ENCODE measurements at regions not wholly inside any gene's neighbourhood (a gene's known extent, or its start where the extent isn't known, plus 50 kb on each side); places are given as distances from the start of the nearest gene placed in this dataset.

DNA sequence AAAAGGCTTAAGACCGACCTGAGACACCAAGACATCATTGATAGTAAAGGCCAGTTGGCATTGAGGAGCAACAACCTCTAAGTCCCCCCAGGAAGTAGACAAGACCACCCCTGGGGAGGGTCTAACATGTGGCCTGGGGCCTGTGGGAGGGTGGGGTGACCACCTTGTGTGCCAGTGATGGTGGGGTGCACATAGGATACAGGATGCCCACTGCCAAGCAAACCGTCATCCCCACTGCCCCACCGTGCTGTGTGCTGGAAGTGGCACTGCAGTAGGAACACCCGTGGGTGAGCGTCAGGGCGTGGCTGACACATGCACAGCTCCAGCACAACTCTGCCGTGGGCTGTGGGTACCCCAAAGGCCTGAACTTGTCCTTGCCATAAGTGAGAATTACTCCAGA is 84.3 kb upstream of the LGALSL start:
- DNase-seq (ENCODE audit: low spot score): no peak

GRCh38 chr2:64371727-64372126 is 82.2 kb upstream of the LGALSL start:
- peak; percentile 83 for DNase-seq (ENCODE audit: low spot score)

- DNase-seq (ENCODE audit: low spot score): no peak
These were observed 79.3 kb upstream of the LGALSL start for GRCh38 chr2:64374686-64375085.

GRCh38 chr2:64376926-64377325 is 77.0 kb upstream of the LGALSL start:
- no peak for DNase-seq (ENCODE audit: low spot score)

- DNase-seq (ENCODE audit: low spot score): no peak
These were observed 74.8 kb upstream of the LGALSL start for GRCh38 chr2:64379186-64379585.

GRCh38 chr2:64380853-64381527 is 73.0 kb upstream of the LGALSL start:
- DNase-seq (ENCODE audit: low spot score): no peak

- DNase-seq (ENCODE audit: low spot score): no peak
These were observed 70.9 kb upstream of the LGALSL start for GRCh38 chr2:64383016-64383591.

DNA sequence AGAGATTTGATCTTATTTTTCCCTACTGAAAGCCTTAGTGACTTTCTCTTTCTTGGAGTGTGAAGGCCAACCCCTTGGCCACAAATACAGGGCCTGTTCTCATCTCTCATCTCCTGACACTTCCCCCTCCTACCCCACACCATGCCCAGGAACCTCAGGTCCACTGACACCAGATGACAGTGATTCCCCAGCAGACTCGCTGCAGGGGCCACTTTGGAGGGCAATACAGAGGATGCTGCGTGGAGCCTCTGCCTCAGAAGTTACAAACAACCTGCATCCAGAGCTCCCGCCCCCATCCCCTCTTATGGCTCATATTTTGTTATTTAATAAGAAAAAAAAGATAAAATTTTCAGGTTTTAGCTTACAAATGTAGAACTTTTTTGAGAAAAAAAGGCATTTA is 70.1 kb upstream of the LGALSL start:
- DNase-seq (ENCODE audit: low spot score): no peak

DNA sequence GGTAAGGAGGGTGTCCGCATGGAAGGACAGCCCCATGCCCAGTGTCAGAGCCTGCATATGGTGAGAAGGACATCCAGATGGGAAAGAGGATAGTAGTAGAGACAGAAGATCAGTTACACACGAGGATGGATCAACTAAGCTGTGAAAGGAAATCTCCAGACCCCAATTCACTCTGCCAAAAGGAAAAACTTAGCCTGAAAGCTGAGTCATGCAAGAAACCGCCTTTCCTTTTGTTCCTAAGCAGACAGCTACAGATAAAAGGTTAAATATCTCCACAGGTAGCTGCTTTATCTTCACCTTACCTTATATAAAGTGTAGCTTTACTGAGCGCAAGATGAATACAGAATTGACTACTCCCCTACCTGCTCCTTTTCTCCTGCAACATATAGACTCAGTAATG is 67.3 kb upstream of the LGALSL start:
- no peak for DNase-seq (ENCODE audit: low spot score)

DNA sequence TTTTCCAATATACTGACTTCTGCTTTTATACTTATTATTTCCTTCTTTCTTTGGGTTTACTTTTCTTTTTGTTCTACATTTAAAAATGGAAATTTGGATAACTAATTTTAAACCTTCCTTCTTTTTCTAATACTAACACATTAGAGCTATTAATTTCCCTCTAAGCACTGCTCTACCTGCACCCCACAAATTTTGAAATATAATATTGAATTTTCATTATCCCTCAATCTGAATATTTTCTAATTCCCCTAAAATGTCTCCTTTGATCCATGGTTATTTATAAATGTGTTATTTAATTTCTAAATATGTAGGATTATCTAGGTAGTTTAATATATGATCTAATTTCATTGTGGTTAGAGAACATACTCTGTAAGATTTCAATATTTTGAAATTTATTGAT is 63.4 kb upstream of the LGALSL start:
- DNase-seq (ENCODE audit: low spot score): no peak

DNA sequence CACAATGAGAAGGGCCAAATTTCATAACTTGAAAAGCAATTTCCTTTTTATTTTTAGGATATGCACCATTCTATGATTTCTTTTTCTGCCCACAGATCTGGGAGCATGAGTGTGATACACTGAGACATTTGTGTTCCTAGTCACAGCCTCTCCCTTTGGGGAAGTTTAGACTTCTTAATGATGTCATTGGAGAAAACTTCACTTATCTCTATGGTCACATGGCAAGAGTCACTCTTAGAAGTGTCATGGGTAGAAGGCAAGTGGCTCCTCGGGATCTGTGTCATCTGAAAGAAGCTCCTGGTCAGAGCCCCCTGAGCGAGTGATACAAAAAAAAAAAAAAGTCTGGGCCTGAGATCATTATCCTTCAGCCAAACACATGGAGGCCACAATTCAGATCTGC is 62.5 kb upstream of the LGALSL start:
- DNase-seq (ENCODE audit: low spot score): no peak

DNA sequence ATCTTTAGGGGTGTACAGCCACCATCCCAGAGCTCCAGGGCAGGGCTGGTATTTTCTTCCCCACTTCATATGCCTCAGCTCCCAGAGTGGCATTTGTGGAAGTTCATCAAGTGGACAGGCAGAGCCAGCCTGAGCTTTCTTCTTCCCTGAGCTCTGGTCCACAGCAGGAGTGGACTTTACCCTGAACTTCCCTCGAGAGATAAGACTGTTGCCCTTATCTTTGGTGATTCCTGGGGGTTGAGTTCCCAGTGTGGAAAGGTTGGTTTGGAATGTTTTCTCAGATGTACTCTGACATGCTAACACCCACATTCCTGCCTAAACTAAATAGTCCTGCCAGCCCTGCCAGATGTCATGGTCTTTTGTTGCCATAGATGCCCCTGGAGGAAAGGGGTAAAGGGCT is 62.0 kb upstream of the LGALSL start:
- DNase-seq (ENCODE audit: low spot score): no peak

- DNase-seq (ENCODE audit: low spot score): no peak
These were observed 61.4 kb upstream of the LGALSL start for GRCh38 chr2:64392529-64392928.

- DNase-seq (ENCODE audit: low spot score): no peak
These were observed 60.5 kb upstream of the LGALSL start for GRCh38 chr2:64393383-64394010.

GRCh38 chr2:64394153-64394552 is 59.8 kb upstream of the LGALSL start:
- no peak for DNase-seq (ENCODE audit: low spot score)

- DNase-seq (ENCODE audit: low spot score): no peak
These were observed 58.0 kb upstream of the LGALSL start for GRCh38 chr2:64396001-64396400.

- no peak for DNase-seq (ENCODE audit: low spot score)
These were observed 57.4 kb upstream of the LGALSL start for GRCh38 chr2:64396551-64396950.

DNA sequence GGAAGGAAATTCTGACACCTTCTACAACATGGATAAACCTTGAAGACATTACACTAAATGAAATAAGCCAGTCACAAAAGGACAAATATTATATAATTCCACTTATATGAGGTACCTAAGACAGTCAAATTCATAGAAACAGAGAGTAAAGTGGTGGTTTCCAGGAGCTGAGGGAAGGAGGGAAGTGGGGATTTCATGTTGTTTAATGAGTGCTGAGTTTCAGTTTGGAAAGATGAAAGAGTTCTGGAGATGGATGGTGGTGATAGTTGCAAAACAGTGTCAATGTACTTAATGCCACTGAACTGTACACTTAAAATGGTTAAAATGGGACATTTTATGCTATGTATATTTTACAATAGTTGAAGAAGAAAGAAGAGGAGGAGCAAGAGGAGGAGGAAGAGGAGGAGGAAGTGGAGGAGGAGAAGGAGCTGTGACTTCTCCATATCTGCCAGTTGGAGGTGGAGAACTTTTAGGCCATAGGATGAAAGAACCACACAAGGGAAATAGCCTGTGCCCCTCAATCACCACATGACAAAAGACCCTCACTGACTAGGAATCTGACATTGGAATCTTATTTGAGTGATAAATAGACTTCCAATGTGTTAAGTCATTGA is 55.3 kb upstream of the LGALSL start:
- no peak for DNase-seq (ENCODE audit: low spot score)

- no peak for DNase-seq (ENCODE audit: low spot score)
These were observed 54.4 kb upstream of the LGALSL start for GRCh38 chr2:64399521-64399920.

DNA sequence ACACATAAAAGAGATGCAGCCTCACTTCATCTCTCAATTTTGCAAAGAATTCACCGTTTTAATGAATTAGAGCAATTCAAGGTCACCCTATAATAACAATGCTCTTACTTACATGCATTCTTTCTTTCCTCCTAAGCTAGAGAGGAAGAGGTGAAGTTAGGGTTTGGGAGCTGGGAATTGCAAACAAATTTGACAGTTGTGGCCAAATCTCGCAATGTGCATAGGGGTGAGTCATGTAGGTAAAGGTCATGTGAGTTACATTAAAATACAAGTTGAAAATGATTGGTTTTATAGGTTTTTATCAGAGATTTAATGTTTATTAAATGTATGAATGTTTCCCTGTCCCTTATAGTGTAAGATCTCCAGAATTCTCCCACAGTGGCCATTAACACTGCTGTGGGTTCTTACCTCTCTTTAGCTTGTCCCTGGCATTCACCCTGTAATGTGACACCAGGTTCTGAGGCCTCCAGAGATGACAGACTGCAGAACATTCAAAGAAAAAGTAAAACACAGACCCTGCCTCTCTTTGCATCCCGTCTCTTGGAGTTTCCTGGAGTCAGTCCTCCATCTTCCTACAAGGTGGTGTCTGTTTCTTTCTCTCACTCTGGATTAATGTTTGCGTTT is 53.7 kb upstream of the LGALSL start:
- DNase-seq (ENCODE audit: low spot score): peak; percentile 54

DNA sequence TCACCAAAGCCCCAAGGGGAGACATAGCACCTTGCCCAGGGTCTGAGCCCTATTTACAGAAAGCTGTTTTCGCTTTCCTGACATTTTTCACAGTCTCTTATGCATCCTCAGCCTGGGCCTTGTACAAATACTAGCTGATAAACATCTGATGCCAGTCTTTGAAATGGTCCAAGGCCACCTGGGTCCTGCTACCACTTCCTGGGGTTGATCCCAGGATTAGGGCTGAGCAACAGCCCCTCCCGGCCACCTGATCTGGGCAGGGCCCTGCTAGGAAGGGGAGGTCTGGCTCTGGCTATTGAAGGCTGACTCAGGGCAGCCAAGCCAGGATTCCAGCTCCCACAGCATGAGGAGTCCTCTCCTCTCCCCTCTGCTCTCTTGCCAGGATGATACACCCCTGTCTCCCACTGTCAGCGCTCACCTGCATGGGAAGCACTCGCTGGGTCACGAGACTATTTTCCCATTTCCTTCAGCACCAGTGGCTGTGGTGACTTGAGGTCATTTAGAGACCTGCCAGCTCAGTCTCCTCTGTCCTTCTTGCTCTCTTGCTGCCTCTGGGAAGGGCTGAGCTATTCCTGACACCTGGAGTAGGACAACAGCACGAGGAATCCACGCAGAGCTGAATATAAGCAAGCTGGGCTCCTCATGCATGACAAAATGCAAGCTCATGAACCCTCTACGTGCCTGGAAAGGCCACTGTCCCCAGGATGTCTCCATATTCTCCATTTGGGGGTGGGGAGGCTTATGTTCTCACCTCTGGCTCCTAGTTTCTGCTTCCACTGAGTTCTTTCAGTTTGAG is 53.0 kb upstream of the LGALSL start:
- DNase-seq (ENCODE audit: low spot score): peak; percentile 73

DNA sequence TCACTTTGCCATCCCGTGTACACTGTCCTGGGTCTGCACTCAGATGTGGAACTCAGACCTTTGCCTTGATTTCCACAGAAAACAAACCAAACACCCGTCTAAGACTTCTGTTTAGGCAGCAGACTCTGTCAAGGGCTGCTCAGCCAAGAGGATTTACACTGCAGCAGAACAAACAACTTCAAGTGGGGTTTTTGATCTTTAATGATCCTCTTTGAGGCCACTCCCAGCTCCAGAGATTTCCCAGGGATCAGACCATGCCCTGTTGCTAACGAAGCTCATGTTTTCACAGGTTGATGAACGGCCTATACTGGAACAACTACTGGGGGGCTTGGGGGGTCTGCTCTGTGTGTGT is 52.5 kb upstream of the LGALSL start:
- DNase-seq (ENCODE audit: low spot score): peak; percentile 54
